Medulla oblongata (tissue), 1 donor: ENCODE measurements at regions not wholly inside any gene's neighbourhood (a gene's known extent, or its start where the extent isn't known, plus 50 kb on each side); places are given as distances from the start of the nearest gene placed in this dataset.
"Not testable (repeated sequence)": the region's sequence is repeated elsewhere in the genome, so short reads cannot be mapped to it uniquely, and the experiment has no call there.

Experiments used
- DNase-seq: peaks from one replicate; pipeline ENCODE4 v3.0.0-alpha.2; 2015; ENCODE audit errors: extremely low spot score

DNA sequence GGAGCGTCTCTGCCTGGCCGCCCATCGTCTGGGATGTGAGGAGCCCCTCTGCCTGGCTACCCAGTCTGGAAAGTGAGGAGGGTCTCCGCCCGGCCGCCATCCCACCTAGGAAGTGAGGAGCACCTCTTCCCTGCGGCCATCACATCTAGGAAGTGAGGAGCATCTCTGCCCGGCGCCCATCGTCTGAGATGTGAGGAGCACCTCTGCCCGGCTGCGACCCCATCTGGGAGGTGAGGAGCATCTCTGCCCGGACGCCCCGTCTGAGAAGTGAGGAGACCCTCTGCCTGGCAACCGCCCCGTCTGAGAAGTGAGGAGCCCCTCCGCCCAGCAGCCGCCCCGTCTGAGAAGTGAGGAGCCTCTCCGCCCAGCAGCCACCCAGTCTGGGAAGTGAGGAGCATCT, 84.5 kb downstream of the IDS start:
- not testable (repeated sequence) for DNase-seq

DNA sequence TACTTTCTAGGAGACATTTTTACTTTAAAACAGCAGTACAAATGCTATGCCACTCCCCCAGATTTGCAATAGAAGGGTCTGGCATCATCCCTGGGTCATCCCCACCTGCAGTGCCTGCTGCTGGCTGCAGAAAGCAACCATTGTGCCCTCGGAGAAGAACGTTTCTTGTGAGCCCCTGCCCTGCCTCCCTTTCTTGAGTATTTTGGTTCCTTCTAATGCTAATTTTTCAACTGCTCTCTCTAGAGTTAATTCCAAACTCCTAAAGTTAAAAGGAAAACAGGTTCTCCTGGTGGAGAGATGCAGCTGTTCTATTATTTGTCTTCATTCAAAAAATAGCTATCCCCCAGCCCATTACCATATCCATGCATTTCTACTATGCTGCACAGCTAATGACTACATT, 107.1 kb downstream of the IDS start:
- DNase-seq, result no peak

GRCh38 chrX:149392921-149393320, 112.2 kb downstream of the IDS start:
- DNase-seq, result no peak

DNA sequence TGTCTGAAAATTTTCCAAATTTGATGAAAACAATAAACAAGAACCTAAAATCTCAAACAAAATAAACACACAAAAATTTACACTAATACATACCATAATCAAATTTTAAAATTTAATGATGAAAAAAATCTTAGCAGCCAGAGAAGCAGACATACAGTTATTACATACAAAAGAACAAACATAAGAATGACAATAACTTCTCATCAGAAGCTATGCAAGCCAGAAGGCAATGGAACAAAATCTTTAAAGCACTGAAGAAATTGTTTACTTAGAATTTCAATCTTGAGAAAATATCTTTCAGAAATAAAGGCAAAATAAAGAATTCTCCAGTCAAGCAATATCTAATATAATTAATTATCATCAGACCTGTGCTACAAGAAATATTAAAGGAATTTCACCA, 121.3 kb downstream of the IDS start:
- no peak for DNase-seq

- DNase-seq, result no peak
Observed at GRCh38 chrX:149374751-149375150, 130.4 kb downstream of the IDS start.

DNA sequence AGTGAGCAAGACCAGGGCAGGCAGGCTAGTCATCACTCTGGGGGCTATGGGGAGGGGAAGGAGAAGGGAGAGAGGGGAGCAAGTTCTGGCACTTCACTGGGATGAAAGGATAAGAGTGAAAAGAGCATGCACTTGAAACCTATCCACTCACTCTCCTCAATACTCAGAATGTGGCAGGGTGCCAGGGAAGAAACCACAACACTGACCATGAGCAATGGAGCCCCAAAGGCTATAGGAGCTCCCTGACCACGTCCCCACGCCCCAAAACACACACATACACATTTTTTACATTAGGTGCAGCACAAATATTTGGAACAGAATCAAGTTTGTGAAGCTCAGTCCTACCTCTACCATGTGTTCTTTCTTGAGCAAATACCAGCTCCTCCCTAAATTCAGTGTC, 132.2 kb downstream of the IDS start:
- DNase-seq, result no peak

DNA sequence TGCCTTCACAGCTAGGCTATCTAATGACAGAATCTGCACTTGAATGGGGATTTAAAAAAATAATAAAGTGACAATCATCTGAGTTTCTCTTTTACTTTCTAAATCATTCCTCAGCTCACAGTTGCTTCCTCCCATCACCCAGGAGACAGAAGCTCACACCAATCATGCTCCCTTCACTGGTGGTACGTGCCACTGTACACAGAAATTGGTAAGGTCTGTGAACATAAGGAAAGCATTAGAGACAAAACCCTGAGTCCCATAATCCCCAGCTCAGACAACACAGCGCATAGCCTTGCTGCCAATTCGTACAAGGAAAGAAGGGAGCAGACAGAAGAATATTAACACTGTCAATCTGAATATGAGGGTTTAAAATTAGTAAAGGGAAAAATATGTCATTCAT, 133.1 kb downstream of the IDS start:
- no peak for DNase-seq

- DNase-seq, result no peak
Observed at GRCh38 chrX:149370097-149370496, 135.0 kb downstream of the IDS start.

GRCh38 chrX:149365552-149365951, 139.6 kb downstream of the IDS start:
- DNase-seq, result no peak

- DNase-seq, result no peak
Observed at GRCh38 chrX:149365061-149365460, 140.0 kb downstream of the IDS start.

GRCh38 chrX:149363965-149364364, 141.1 kb downstream of the IDS start:
- no peak for DNase-seq

DNA sequence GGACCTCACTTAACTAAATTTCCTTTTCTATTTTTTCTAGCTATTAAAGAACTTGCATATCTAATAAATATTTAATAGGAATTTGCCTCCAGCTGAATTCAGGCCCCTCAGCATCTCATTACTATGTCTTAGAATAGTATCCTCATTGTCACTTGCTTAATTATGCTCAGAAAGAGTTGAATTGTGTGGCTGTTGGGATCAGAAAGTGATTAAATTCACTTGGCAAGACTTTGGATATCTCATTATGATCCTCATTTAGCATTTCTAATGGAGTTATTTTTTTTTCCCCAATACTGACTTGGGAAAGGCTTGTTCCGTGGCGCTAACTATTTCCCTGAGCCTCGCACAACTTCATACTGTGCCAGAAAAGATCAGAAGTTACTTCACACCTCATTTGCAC, 158.8 kb downstream of the IDS start:
- no peak for DNase-seq

DNA sequence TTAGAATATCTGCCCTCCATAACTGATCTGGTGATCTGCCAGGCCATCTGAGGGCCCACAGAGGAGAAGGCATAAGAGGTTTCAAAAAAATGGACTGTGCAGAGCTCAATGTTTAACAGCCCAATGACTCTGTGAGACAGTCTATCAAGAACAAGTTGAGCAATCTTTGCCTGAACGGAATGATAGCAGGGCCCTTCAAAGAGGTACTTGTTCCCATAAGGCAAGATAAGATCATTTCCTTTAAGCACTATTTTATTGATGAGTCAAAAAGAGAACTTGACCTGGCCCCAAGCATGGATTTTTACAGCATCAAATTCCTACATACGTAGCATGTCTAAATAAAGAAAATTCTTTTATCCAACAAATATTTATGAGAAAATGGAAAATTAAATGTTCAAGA, 182.8 kb downstream of the IDS start:
- no peak for DNase-seq

DNA sequence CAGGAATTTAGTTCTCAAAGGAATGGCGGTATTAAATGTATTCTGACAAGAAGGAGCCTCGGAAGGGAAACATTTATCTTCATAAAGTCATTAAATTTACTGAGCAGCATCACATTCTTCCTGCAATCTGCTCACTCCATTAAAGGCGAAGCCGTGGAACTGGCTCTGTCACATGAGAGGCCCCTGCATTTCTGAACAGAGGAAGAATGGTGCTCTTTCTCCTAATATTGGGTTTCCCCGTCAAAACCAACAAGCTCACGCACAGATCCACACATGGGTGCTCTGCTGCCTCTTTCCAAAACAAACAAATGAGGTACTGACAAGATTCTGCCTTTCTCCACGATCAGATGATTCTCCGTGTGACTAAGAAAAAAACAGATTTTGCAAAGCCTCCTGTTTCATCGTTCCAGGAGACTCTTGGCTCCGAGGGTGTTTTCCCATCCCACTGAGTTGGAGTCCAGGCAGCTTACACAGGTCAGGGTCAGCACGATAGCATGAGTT, 191.2 kb downstream of the IDS start:
- peak; percentile 7 for DNase-seq

- DNase-seq, result no peak
Observed at GRCh38 chrX:149312988-149313387, 192.1 kb downstream of the IDS start.

GRCh38 chrX:149312097-149312496, 193.0 kb downstream of the IDS start:
- DNase-seq, result no peak

DNA sequence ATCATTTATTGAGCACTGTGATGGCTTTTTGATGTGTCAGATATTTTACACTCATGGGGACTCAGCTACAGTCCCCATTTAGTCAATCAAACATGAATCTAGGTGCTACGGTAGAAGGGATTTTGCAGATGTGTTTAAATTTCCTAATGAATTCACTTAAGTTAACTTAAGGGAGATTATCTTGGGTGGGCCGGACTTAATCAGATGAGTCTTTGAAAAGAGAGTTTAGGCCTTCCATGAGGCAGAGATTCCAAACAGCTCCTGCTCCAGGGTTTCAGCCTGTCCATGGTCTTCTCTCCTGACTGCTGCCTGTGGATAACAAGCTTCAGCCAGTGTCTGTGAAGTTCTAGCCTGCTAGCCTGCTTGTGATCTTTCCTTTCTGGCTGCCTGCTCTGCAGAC, 202.4 kb downstream of the IDS start:
- no peak for DNase-seq

DNA sequence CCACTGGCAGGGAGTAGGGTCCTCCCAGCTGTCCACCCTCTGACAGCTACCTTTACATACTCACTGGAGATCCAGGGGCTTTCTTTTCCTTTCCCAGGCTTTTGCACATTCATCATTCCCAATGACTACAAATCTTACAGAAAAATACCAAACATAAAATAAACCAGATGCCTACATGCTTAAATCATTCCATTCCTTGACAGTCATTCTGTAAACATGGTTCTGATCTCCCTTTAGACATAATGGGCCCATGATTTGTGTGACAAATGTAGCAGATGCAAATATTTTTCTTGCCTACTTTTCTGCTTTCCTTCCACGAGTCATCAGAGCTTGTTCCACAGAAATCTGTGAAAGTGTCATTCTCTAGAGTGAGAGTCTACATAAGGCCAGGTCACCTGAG, 207.0 kb downstream of the IDS start:
- no peak for DNase-seq

- no peak for DNase-seq
Observed at GRCh38 chrX:149296092-149296491, 209.0 kb downstream of the IDS start.

DNA sequence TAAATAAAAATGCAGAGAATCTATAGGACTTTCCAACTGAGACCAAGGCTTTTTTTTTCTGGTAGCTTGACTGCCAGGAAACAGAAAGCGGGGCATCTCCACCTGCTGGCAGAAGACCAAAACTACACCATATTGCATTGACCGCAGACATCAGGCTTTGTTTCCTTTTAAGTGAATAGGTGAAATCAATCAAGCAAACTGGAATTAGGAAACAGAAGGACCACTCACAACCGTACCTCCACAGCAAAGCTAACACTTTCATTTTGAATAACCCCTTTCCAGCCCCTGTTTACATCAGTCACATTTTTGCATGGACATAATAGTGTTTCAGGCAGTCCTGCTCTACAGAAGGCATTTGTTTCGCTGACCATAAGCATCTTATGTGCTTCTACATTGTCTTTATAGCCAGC, 218.2 kb downstream of the IDS start:
- peak; percentile 64 for DNase-seq

DNA sequence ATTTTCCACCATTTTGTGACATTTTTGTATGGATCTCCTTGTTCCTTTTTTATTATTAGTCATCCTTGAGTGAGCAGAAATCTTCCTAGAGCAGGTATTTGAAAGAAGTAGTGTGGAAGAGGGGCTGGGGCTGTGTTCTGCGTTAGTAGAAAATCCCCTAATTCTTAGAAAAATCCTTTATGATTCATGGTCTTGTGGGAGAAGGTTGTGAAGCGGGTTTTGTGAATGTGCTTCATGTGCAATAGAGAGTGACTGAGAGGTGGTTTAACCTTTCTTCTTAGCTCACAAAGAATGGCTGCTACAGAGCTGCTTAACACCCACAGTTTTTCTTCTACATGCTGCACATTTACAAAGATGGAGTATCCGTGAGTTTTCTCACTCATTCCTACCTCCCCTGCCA, 220.5 kb downstream of the IDS start:
- no peak for DNase-seq

- no peak for DNase-seq
Observed at GRCh38 chrX:149283853-149284252, 221.3 kb downstream of the IDS start.

- DNase-seq, result no peak
Observed at GRCh38 chrX:149282909-149283308, 222.2 kb downstream of the IDS start.

GRCh38 chrX:149280011-149280410, 225.1 kb downstream of the IDS start:
- DNase-seq, result no peak

DNA sequence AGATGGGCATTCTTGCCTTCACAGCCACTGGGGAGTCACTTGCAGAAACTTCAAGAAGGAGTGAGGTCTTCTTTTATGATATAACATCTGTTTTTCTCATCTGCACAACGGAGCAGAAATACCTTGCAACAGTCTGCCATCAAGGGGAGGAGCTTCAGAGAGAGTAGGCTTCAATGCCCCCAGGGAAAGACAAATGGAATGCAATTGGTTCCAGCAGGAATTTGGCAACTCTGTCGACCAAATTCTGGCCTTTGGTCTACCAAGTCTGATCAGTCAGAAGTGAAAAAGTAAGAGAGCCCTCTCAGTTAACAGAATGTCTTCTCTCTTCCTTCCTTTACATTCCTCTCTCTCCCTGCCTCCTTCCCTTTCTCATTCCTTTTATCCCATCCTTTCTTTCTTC, 229.3 kb downstream of the IDS start:
- DNase-seq, result no peak
